IPS-20b (cell line): ENCODE measurements at regions not wholly inside any gene's neighbourhood (a gene's known extent, or its start where the extent isn't known, plus 50 kb on each side); places are given as distances from the start of the nearest gene placed in this dataset.

ENCODE experiments used
- H3K27ac ChIP-seq: one replicate; pipeline ENCODE4 v1.5.1; 2013; ENCODE audit warnings: low read length
- H3K27me3 ChIP-seq: 2 replicates; pipeline ENCODE4 v1.6.1; 2013; ENCODE audit warnings: mild to moderate bottlenecking, low read length, inconsistent platforms; ENCODE audit not compliant: insufficient read depth
- H3K36me3 ChIP-seq: 2 replicates; pipeline ENCODE4 v1.6.1; 2013; ENCODE audit warnings: low read depth, mild to moderate bottlenecking, inconsistent platforms, low read length, moderate library complexity; ENCODE audit not compliant: insufficient read depth
- H3K4me1 ChIP-seq: 2 replicates; pipeline ENCODE4 v1.6.1; 2013; ENCODE audit warnings: mild to moderate bottlenecking, control low read depth, inconsistent platforms, low read length, moderate library complexity; ENCODE audit not compliant: insufficient read depth
- H3K4me3 ChIP-seq: 2 replicates; pipeline ENCODE4 v1.5.1; 2013; ENCODE audit warnings: mild to moderate bottlenecking, low read length, inconsistent platforms
- H3K9ac ChIP-seq: 2 replicates; pipeline ENCODE4 v1.6.1; 2013; ENCODE audit warnings: low read depth, mild to moderate bottlenecking, inconsistent platforms, low read length, moderate library complexity
- H3K9me3 ChIP-seq: 2 replicates; pipeline ENCODE4 v1.6.1; 2013; ENCODE audit warnings: mild to moderate bottlenecking, low read depth, low read length, inconsistent platforms; ENCODE audit not compliant: insufficient read depth

GRCh38 chr10:105992928-105993327 lies 1171.6 kb downstream of the SORCS1 start:
- no peak overlapping the region for H3K27ac ChIP-seq
- no peaks in the 10 kb centered on the region for H3K27me3 ChIP-seq
- H3K36me3 ChIP-seq = no peaks in the 10 kb centered on the region
- H3K9ac ChIP-seq = no peak overlapping the region
- H3K9me3 ChIP-seq = no peaks in the 10 kb centered on the region
- H3K4me3 ChIP-seq = no peak overlapping the region
- H3K4me1 ChIP-seq = no peaks in the 10 kb centered on the region

DNA sequence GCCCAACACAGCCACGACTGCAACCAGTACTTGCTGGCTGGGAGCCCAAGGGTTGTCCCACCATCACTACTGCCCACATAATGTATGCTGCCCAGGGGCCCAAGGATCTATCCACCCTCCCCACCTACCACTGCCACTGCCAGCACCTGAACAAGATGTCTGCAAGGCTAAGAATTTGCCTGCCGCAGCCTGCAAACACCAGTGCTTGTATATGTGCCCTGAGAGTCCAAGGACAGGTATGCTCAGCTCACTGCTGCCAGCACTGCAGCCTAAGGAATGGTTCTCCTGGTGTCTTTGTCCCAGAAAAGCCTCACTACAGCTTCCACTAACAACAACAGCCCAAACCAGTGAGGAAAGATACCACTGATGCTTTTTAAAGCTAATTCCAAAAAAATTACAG lies 1174.0 kb downstream of the SORCS1 start:
- Histone ChIP-seq H3K4me3 (no peak overlapping the region), H3K27me3 (no peaks in the 10 kb centered on the region), H3K36me3 (no peaks in the 10 kb centered on the region), H3K9ac (no peak overlapping the region), H3K27ac (no peak overlapping the region), H3K4me1 (no peaks in the 10 kb centered on the region), H3K9me3 (no peaks in the 10 kb centered on the region)

GRCh38 chr10:105989995-105990394 lies 1174.5 kb downstream of the SORCS1 start:
- H3K4me1 ChIP-seq = no peaks in the 10 kb centered on the region
- no peaks in the 10 kb centered on the region for H3K27me3 ChIP-seq

DNA sequence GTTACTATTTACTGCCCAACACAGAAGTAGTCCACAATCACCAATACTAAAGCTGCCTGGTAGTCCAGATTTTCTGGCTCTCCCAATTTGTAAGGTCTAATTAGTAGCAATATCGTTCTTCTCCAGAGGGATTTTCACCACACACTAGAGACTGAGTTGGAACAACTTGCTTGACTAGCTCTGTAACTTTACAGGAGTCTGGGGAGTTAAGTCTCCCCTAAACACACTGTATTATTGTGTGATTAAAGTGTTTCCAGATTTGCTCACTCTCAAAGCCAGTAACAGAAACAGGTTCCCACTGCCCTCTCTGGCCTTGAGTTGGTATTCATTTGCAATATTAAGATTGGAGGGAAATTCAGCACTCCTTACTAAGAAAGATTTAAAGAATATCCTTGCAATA lies 1175.7 kb downstream of the SORCS1 start:
- H3K9ac ChIP-seq = no peak overlapping the region
- H3K4me1 ChIP-seq = no peaks in the 10 kb centered on the region
- no peak overlapping the region for H3K4me3 ChIP-seq
- no peaks in the 10 kb centered on the region for H3K9me3 ChIP-seq
- H3K27me3 ChIP-seq = no peaks in the 10 kb centered on the region
- no peak overlapping the region for H3K27ac ChIP-seq
- no peaks in the 10 kb centered on the region for H3K36me3 ChIP-seq

More at GRCh38 chr10:105989995-105990394, 1174.5 kb downstream of the SORCS1 start:
- no peak overlapping the region for H3K27ac ChIP-seq
- no peak overlapping the region for H3K4me3 ChIP-seq
- H3K36me3 ChIP-seq = no peaks in the 10 kb centered on the region
- H3K9ac ChIP-seq = no peak overlapping the region
- no peaks in the 10 kb centered on the region for H3K9me3 ChIP-seq

GRCh38 chr10:105986912-105987635 lies 1177.4 kb downstream of the SORCS1 start:
- no peak overlapping the region for H3K4me3 ChIP-seq
- no peaks in the 10 kb centered on the region for H3K27me3 ChIP-seq
- H3K9ac ChIP-seq = no peak overlapping the region

DNA sequence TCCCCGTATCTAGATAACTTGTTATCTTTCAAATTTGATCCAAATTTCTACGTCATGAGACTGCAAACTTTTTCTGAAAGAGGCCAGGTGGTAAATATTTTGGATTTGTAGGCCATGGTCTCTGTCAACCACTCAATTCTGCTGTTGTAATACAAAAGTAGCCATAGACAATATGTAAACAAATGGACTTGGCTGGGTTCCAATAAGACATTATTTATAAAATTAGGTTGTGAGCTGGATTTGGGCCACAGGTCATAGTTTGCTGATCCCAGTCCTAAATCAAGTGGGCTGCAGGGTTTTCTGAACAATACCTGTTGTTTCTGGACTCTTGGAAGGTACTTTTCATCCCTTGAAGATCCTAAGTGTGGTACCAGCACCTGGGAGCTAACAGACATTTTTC lies 1178.0 kb downstream of the SORCS1 start:
- H3K4me3 ChIP-seq = no peak overlapping the region
- H3K36me3 ChIP-seq = no peaks in the 10 kb centered on the region
- no peak overlapping the region for H3K27ac ChIP-seq
- H3K9ac ChIP-seq = no peak overlapping the region
- H3K9me3 ChIP-seq = no peaks in the 10 kb centered on the region
- H3K4me1 ChIP-seq = no peaks in the 10 kb centered on the region
- no peaks in the 10 kb centered on the region for H3K27me3 ChIP-seq

More at GRCh38 chr10:105986912-105987635, 1177.4 kb downstream of the SORCS1 start:
- no peaks in the 10 kb centered on the region for H3K4me1 ChIP-seq
- no peaks in the 10 kb centered on the region for H3K36me3 ChIP-seq
- no peaks in the 10 kb centered on the region for H3K9me3 ChIP-seq
- no peak overlapping the region for H3K27ac ChIP-seq

- no peak overlapping the region for H3K4me3 ChIP-seq
- H3K9ac ChIP-seq = no peak overlapping the region
- H3K36me3 ChIP-seq = no peaks in the 10 kb centered on the region
- H3K9me3 ChIP-seq = no peaks in the 10 kb centered on the region
- H3K4me1 ChIP-seq = no peaks in the 10 kb centered on the region
- H3K27me3 ChIP-seq = no peaks in the 10 kb centered on the region
- no peak overlapping the region for H3K27ac ChIP-seq
Measured at GRCh38 chr10:105982735-105983134, 1181.8 kb downstream of the SORCS1 start.

GRCh38 chr10:105981679-105982078 lies 1182.8 kb downstream of the SORCS1 start:
- Histone ChIP-seq H3K9ac (no peak overlapping the region), H3K36me3 (no peaks in the 10 kb centered on the region), H3K4me1 (no peaks in the 10 kb centered on the region), H3K27ac (no peak overlapping the region), H3K4me3 (no peak overlapping the region), H3K27me3 (no peaks in the 10 kb centered on the region), H3K9me3 (no peaks in the 10 kb centered on the region)

- H3K27me3 ChIP-seq = no peaks in the 10 kb centered on the region
Measured at GRCh38 chr10:105974803-105975456, 1189.6 kb downstream of the SORCS1 start.

GRCh38 chr10:105973902-105974301 lies 1190.6 kb downstream of the SORCS1 start:
- Histone ChIP-seq H3K4me1 (peaks cover 13% of the 10 kb centered on the region; the same call in 1 of the 2 replicates), H3K27ac (no peak overlapping the region), H3K27me3 (no peaks in the 10 kb centered on the region), H3K4me3 (no peak overlapping the region), H3K9me3 (no peaks in the 10 kb centered on the region), H3K9ac (no peak overlapping the region), H3K36me3 (no peaks in the 10 kb centered on the region)

More at GRCh38 chr10:105974803-105975456, 1189.6 kb downstream of the SORCS1 start:
- Histone ChIP-seq H3K27ac (no peak overlapping the region), H3K36me3 (no peaks in the 10 kb centered on the region), H3K9ac (no peak overlapping the region), H3K4me1 (peaks cover 13% of the 10 kb centered on the region; the same call in 1 of the 2 replicates), H3K9me3 (no peaks in the 10 kb centered on the region), H3K4me3 (no peak overlapping the region)

GRCh38 chr10:105973360-105973759 lies 1191.1 kb downstream of the SORCS1 start:
- no peak overlapping the region for H3K27ac ChIP-seq
- no peaks in the 10 kb centered on the region for H3K27me3 ChIP-seq
- peaks cover 13% of the 10 kb centered on the region; the same call in 1 of the 2 replicates for H3K4me1 ChIP-seq
- no peaks in the 10 kb centered on the region for H3K9me3 ChIP-seq
- H3K36me3 ChIP-seq = no peaks in the 10 kb centered on the region
- no peak overlapping the region for H3K4me3 ChIP-seq
- H3K9ac ChIP-seq = peak overlapping the region; percentile 18; the same call in 1 of the 2 replicates

DNA sequence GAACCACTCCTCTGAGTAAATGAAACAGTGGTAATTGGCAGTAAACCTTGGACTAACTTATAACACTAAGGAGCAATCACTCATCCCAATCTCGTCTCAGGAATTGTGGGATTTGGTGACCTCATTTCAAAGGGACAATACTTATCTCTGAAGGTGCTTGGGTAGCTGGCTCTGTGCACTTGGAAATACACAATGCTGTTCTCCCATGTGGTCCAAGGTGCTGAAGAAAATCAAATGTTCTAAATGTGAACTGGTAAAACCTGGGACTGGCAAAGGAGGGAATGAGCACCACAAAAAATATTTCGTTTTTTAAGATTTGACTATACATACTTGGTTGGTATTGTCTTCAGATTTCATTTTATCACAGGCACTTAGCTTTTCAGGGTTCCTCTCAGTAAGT lies 1193.0 kb downstream of the SORCS1 start:
- H3K4me3 ChIP-seq = no peak overlapping the region
- no peak overlapping the region for H3K27ac ChIP-seq
- H3K4me1 ChIP-seq = peaks cover 13% of the 10 kb centered on the region; the same call in 1 of the 2 replicates
- H3K9ac ChIP-seq = no peak overlapping the region
- H3K36me3 ChIP-seq = no peaks in the 10 kb centered on the region
- no peaks in the 10 kb centered on the region for H3K9me3 ChIP-seq
- no peaks in the 10 kb centered on the region for H3K27me3 ChIP-seq
